HG03354 (cell line): ENCODE measurements at regions not wholly inside any gene's neighbourhood (a gene's known extent, or its start where the extent isn't known, plus 50 kb on each side); places are given as distances from the start of the nearest gene placed in this dataset.
"Not testable (repeated sequence)": the region's sequence is repeated elsewhere in the genome, so short reads cannot be mapped to it uniquely, and the experiment has no call there.

ENCODE experiments used
- ATAC-seq: cut with Tn5 transposase; IDR thresholded peaks from one replicate; pipeline ENCODE4 v1.9.1; 2021; ENCODE audit warnings: mild to moderate bottlenecking; ENCODE audit not compliant: unreplicated experiment, poor library complexity, severe bottlenecking

DNA sequence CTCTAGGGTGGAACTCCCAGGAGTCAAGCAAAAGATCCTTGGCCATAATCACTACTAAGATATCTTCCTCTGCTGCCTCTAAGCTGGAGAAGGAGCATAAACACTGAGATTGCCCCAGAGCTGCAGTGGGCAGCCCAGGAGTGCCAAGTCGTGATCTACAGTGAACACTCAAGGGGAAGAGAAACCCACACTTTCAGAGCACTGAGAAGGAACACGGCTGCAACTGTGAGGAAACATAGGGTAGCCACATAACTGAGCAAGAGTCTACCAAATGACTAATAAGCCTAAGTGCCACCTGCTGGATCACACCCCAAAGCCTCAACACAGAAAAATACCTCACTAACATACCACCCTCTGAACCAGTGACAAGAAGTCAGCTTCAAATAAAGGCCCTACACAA lies 79.6 kb upstream of the RAB12 start:
- ATAC-seq = no peak

DNA sequence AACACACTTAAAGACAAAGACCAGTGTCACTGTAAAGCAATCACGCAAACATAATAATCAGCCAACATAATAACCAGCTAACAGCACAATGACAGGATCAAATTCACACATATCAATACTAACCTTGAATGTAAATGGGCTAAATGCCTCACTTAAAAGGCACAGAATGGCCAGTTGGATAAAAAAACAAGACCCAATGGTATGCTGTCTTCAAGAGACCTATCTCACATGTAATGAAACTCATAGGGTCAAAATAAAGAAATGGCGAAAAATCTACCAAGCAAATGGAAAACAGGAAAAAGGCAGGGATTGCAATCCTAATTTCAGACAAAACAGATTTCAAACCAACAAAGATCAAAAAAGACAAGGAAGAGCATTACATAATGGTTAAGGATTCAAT lies 78.2 kb upstream of the RAB12 start:
- ATAC-seq = not testable (repeated sequence)

DNA sequence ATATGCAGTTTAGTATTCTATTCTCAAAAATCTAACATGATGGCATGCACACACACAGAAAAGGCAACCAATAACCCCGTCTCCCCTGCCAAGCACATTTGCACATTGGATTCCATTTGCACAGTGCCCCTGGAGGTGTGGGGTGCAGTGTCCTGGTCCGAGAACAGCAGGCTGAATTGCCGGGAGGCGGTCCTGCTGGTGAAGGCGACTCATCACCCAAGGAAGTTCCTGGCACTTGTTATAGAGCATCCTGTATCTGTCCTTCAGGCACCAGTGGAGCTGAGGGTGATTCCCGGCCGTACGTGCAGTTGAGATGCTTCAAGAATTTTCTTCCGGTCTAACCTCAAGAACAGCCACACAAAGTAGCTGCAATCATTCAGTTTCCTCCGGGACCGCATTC lies 73.0 kb upstream of the RAB12 start:
- ATAC-seq = no peak

DNA sequence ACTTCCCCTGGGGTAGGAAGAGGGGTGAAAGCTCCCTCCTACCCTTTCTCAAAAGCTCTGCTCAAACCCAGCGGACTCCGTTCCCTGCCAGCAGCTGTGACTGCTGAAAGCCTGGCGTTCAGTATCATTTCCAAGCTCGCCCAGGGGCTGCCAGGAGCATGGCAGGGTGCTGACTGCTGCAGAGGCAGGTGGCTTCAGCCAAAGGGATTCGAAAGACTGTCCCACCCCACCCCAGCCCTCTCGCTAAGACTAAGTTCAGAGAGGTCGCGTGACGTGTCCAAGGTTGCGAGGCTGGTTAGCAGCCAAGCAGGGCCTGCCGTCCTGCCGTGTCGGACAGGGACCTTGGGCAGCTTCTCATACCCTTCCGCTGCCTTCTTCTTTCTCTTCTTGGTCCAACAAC lies 72.3 kb upstream of the RAB12 start:
- ATAC-seq = no peak

DNA sequence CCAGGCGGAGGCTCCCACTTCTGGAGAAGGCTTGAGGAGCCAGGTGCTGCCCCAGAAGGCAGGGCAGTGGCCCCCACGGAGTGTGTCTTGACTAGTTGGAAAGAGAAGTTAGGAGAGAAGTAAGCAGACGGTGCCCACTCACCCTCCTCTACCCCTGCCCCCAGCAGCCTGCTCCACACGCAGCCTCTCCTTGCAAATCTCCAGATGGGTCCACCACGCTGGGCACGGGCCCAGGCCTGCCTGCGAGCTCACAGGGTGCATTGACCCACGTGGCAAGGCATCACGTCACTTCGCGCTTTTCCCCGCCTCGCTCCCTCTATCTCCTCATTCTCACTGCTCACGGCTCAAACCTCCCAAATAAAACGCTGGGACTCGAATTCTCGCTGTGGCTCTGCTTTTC lies 71.8 kb upstream of the RAB12 start:
- no peak for ATAC-seq

DNA sequence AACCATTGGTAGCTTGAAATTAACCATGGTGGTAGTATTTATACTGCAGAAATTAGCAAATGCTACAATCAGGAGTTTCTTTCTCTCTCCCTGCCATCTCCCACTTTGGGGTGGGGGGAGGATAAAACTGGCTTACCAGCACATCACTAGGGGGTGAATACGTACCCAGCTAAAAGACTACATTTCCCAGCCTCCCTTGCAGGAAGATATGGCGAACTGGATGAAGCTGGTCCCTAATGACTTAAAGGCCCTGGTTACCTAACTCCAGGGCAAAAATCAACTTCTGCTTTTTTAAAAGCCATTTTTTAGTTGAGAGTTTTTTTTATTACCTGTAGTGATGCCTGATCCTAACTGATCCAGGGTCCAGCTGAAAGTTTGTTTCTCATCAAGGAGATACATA lies 70.3 kb upstream of the RAB12 start:
- ATAC-seq = no peak

DNA sequence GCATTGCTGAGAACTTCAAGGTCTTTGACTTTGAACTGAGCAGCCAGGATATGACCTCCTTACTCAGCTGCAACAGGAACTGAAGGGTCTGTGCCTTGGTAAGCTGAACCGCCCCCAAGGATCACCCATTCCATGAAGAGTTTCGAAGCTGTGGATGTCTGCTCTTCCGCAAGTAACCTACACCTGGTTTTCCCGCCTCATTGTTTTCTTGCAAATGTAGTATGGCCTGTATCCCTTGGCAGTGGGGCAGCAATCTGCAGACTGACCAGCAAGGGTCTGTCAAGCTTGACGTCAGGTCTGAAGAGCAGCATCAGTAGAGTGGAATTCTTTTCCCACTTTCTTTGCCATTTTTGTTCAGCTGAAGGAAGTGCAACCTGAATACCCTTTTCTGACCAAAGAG lies 62.6 kb upstream of the RAB12 start:
- ATAC-seq = no peak

DNA sequence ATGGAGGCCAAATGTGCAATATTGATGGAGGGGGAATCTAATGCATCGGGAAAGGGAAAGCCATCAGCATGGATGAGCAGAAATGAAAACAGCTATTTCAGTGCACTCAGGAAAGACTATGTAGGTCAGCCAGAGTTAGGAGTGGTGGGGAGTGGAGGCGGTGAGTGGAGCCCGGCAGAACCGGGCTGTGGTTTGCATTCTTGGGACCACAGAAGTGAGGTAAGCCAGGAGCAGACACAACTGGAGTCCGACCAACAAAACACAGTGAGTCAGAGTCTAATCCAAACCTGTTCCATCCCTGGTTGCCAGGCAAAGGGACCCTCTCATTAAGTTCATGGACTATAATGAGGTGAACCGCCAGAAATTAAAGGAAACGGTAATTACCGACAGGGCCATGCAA lies 61.1 kb upstream of the RAB12 start:
- ATAC-seq = no peak

DNA sequence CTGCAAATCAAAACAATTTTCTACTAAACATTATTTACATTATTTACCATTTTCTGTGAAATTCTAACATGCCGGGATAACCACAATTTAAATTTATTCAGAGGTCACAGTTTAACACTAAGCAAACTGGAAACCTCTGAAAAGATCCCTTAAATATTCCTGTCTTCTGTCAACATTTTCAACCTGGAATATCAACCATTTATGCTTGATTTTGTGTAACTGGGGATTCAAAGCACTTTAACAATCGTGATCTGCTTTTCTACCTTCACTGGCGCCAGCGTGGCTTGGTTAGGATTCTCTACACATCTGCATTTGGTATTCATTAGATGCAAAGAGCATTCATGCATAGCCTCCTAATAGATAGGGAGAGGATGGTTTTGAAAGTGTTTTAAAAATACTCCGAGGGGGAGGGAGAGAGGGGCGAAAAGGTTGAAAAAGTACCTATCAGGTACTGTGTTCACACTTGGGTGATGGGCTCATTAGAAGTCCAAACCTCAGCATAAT lies 59.9 kb upstream of the RAB12 start:
- no peak for ATAC-seq

DNA sequence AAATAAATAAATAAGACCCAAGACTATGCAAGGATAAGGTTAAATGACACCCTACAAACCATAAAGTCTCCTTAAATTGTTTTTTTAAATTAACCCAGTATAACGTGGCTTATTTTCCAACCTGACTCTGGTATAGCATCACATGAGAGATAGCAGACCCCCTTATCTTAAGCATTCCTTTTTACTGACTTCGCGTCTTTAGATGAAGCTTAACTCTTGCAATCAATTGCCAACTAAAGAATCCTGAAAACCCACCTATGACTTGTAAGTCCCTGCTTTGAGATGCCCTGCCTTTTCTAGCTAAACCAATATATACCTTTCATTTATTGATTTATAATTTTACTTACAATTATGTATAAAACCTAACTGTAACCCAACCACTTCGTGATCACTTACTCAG lies 57.1 kb upstream of the RAB12 start:
- ATAC-seq = no peak

DNA sequence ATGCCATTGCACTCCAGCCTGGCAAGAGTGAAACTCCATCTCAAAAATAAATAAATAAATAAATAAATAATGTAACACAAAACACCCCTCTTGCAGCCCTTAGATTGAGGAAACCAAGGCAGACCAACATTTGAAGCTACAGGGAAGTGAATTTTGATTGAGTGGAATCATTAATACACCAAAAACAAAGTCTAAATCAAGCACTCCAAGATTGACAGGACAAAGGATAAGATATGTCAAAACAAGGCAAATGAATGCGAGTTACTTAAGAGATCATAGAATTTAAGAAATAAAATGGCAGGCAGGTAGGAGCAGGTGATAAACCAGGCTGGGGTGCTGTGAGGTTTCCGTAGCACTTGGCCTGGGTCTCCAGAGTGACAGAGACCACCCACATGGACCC lies 54.9 kb upstream of the RAB12 start:
- ATAC-seq = no peak

DNA sequence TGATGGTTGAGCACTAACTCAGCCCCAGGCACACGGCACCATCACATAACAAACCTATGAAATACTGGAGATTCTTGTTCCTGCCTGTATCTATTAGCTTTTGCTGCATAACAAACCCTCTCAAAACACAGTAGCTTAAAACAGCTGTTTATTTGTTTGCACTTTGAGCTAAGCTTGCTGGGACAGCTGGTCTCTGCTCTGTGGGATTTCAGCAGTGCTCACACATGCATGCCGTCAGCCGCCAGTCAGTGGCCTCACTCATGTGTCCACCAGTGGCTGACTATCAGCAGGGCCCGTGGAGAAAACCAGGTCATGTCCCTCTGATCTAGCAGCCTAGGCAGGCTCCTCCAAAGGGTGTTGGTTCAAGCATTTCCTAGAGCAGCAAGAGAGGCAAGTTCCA lies 52.8 kb upstream of the RAB12 start:
- ATAC-seq = no peak
